COR-L47 (cell line): ENCODE measurements at regions not wholly inside any gene's neighbourhood (a gene's known extent, or its start where the extent isn't known, plus 50 kb on each side); places are given as distances from the start of the nearest gene placed in this dataset.
"Not testable (repeated sequence)": the region's sequence is repeated elsewhere in the genome, so short reads cannot be mapped to it uniquely, and the experiment has no call there.

Source experiments
- DNase-seq: peaks from one replicate; lab custom pipeline; 2025; lab: John Stamatoyannopoulos, UW

DNA sequence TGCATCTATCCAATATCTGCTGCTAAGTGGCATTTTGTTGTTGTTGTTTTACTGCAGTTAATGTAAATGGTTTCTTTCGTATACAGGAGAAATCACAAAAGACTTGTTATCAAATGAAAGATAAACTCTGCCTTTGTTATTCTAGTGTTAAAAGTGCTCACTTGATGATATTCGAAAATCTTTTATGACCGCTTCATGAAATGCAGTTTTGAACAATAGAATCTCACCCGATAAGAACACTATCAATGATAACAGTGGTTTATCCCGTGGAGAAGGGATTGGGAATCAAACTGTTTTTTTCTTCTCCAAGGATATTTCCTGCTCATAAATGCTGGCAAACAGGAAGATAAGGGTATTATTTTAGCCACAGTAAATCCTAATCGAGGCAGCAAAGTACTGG is 1366.3 kb downstream of the OLFM4 start:
- DNase-seq: no peak

- no peak for DNase-seq
Observed at GRCh38 chr13:54402495-54402894, 1373.9 kb downstream of the OLFM4 start.

- DNase-seq: no peak
Observed at GRCh38 chr13:54415753-54416366, 1387.2 kb downstream of the OLFM4 start.

DNA sequence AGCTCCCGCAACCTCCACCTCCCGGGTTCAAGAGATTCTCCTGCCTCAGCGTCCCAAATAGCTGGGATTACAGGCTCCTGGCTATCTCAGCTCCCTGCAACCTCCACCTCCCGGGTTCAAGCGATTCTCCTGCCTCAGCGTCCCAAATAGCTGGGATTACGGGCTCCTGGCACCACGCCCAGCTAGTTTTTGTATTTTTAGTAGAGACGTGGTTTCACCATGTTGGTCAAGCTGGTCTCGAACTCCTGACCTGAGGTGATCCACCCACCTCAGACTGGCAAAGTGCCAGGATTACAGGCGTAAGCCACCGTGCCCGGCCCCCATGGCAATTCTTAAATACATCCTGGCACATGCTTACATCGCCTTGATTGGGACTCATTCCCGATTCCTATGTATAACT is 1394.3 kb downstream of the OLFM4 start:
- not testable (repeated sequence) for DNase-seq

DNA sequence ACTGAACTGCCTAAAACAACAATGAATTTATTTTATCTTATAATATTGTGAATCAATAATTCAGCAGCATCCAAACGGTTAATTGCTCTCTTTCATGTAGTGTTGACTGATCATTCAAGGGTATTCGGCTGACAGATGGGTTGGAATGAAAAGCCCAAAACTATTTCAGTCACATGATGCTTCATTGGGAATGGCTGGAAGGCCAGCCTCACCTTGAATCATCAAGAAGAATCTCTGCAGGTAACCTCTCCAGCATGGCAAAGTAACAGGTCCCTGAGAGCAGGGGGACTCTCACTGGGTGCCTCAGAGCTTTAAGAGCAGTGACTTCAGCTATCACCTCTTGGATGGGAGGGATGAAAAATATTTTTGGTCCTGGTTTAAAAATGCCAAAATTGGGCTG is 1395.7 kb downstream of the OLFM4 start:
- no peak for DNase-seq

DNA sequence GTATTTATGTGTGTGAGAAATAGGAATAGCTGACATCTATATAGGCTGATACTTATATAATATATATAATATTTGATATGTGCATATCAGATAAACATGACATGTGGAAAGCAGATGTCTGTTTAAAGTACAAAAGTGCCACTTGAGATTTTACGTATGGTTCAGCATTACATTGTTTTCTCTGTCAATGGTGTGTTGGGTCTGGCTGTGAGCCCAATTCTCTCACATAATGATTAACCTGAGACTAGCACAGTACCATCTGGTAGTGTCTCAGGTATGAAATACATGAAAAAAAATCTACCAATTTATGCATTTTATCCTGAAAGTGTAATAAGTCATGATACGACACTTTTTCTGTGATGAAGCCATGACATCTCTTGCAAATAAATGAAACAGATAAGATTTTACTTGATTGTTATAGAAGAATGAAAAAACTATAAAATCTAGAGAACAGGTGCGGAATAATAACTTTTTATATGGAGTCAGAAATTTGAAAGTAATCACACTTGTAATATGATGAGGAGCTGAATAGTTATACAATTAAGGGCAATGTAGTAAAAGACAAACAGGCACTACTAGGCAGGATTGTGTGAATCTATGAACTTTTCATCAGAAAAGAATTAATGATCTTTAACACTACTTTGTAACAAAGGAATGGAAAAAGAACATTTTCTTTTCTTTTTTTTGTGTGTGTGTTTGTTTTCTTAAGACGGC is 1405.0 kb downstream of the OLFM4 start:
- peak; percentile 75 for DNase-seq

- not testable (repeated sequence) for DNase-seq
Observed at GRCh38 chr13:54440853-54441400, 1412.3 kb downstream of the OLFM4 start.

GRCh38 chr13:54445453-54445852 is 1416.8 kb downstream of the OLFM4 start:
- DNase-seq: no peak

GRCh38 chr13:54445865-54446264 is 1417.3 kb downstream of the OLFM4 start:
- no peak for DNase-seq

DNA sequence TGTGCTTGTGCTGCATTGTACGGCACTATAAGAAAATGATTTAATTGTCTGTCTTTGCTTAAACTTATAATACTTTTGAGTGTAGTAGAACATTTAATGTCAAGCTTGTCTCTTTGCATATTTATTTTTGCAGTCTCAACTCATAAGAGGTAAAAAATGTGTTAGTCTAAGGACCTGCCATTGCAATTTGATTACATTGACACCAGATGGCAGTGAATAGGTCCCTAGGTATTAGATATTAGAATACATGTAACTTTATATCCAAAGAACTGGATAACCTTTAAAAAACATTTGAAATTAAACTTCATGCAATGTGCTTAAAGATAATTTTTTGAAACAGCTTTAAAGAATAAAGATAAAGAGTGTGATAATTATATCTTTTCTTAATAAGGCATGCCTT is 1421.3 kb downstream of the OLFM4 start:
- DNase-seq: no peak

DNA sequence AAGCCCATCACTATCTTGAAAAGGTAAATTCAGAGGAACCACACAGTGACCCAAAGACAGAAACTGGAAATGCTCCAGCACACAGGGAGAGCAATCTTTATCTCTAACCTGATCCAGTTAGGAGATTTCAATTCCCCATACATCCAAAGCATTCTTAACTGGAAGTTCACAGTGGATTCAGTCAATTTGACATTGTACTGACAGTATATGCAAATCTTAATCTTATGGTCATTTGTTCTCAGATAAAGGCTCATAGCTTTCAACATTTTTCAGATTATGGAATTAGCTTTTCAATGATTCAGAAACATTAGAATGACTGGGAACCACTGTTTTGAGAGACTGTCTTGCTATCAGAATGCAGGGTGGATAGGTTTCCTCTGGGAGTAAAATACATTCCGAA is 1455.6 kb downstream of the OLFM4 start:
- no peak for DNase-seq

GRCh38 chr13:54486421-54487166 is 1458.0 kb downstream of the OLFM4 start:
- DNase-seq: no peak

GRCh38 chr13:54489359-54489758 is 1460.7 kb downstream of the OLFM4 start:
- no peak for DNase-seq

- no peak for DNase-seq
Observed at GRCh38 chr13:54492995-54493394, 1464.4 kb downstream of the OLFM4 start.

DNA sequence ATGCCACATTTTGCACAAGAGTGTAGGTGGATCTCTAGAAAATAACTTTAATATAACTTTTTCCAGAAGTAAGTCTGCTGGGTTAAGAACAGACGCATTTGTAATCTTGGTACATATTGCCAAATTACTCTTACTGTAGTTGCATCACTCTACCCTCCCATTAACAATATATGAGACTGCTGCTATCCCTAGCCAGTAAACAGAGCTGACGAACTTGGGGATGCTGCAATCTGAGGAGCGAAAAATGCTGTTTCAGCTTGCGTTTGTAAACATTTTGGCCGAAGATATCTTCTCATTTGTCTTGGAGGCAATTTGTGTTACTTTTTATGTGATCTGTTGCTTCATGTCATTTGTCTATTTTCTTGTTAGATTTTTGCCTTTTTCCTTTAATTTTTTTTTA is 1482.8 kb downstream of the OLFM4 start:
- no peak for DNase-seq

- no peak for DNase-seq
Observed at GRCh38 chr13:54513254-54513653, 1484.6 kb downstream of the OLFM4 start.

GRCh38 chr13:54536112-54536511 is 1507.5 kb downstream of the OLFM4 start:
- DNase-seq: no peak

DNA sequence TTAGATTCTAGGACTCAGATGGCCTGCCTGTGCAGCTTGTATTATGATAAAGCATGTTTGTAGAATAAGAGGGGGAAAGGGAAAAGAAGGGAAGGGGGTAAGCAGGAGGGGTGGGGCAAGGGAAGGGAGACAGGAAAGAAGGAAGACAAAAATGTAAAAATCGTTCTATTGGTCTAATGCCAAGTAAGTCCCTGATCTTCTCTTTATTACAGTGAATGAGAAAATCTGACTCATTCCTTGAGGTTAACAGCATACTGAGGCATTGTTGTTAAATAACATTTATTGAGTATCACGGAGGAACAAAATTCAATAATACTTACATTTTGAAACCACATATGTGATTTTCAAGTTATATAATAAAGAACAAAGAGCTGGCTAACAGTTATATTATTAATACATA is 1534.7 kb downstream of the OLFM4 start:
- no peak for DNase-seq

DNA sequence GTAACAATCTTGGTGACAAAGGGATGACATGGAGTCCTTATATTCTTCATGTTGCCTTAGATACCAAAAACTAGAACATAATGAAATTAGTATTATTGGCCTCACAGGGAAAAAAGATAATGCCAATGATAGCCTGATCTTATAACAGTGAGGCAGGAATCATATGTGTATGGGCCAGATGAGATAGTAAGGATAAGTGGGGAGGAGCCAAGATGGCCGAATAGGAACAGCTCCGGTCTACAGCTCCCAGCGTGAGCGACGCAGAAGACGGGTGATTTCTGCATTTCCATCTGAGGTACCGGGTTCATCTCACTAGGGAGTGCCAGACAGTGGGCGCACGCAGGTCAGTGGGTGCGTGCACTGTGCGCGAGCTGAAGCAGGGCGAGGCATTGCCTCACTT is 1543.4 kb downstream of the OLFM4 start:
- DNase-seq: not testable (repeated sequence)

GRCh38 chr13:54573186-54573585 is 1544.6 kb downstream of the OLFM4 start:
- DNase-seq: no peak

DNA sequence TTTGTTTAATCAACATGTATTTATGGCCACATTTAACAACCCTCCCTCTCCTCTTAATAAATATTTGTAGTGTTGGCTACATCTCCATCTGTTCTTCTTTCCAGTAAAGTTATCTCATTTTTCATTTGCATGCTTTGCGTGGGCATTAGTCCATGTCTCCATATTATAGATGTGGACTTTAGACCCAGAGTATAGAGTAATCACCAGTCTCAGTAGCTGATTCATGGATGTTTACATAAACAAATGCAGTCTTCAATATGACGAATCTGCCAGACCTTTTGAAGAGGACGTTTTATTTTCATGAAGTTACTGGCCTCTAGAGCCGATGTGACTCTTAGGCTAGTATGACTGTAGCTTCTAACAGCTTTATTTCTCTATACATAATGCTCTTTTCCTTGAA is 1546.2 kb downstream of the OLFM4 start:
- no peak for DNase-seq

DNA sequence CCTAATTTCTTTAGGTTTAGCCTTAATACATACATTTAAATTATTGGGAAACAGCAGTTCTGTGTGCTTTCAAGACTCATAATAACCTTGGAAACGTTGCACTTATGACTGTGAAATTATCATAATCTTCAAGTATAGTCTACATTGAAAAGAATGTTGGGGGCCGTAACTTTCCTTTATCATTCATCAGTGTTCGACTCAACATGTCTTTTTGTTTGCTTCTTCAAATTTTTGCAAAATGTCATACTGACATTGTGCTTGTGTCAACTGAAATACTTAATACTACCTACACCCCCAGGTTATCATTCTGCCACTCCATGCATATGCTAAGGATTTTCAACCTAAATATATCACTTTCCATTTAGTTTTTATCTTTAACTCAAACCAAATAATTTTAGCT is 1562.9 kb downstream of the OLFM4 start:
- DNase-seq: no peak

DNA sequence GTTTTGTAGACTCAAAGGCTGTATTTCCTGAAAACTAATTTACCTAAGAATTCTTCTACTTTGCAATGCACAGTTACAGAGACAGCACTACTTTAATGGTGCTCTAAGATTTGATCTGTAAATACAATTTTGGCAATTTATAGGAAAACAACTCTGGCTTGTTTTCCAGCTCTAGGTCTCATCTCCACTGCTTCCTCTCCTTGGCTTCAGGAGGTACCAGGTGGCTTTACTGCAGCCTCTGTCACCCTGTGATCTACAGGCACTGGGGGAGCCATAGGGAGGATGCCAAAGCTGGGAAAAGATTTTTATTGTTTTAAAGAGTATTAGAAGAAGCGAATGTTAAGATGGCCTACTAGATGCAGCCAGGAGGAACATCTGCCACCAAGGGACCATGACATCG is 1563.6 kb downstream of the OLFM4 start:
- no peak for DNase-seq
